AG04450 (cell line): ENCODE measurements at regions not wholly inside any gene's neighbourhood (a gene's known extent, or its start where the extent isn't known, plus 50 kb on each side); places are given as distances from the start of the nearest gene placed in this dataset.

Source experiments
- CTCF ChIA-PET: fragments of 300-600, 350-600 bp; formaldehyde crosslinking; extraction: SDS; loops from one replicate; lab custom pipeline; 2022; ENCODE audit warnings: antibody characterized with exemption, inconsistent platforms; lab: Charles Lee
- POLR2A ChIA-PET: fragments of 350-600 bp; formaldehyde crosslinking; extraction: SDS; loops from one replicate; lab custom pipeline; 2021; ENCODE audit warnings: antibody characterized with exemption, inconsistent platforms; lab: Yijun Ruan, JAX
- DNase-seq: peaks from one replicate; pipeline ENCODE4 v3.0.0-alpha.2; 2011; ENCODE audit warnings: low read depth, low spot score
- H3K27ac ChIP-seq: one replicate; pipeline ENCODE4 v1.5.1; 2012; ENCODE audit warnings: low read depth, low read length, control low read depth
- H3K27me3 ChIP-seq: one replicate; pipeline ENCODE4 v1.6.0; 2012; ENCODE audit warnings: low read length; ENCODE audit not compliant: control insufficient read depth, insufficient read depth
- H3K4me3 ChIP-seq: 2 replicates; pipeline ENCODE4 v1.5.1; 2011; ENCODE audit warnings: mild to moderate bottlenecking, low read depth, low read length, control low read depth
- H3K9me3 ChIP-seq: 2 replicates; pipeline ENCODE4 v1.5.1; 2012; ENCODE audit warnings: low read length; ENCODE audit not compliant: control insufficient read depth, insufficient read depth
- CTCF ChIP-seq: IDR thresholded peaks from 2 replicates; pipeline ENCODE4 v1.5.1; 2011; ENCODE audit warnings: low read depth, low read length, control low read depth, inconsistent platforms

DNA sequence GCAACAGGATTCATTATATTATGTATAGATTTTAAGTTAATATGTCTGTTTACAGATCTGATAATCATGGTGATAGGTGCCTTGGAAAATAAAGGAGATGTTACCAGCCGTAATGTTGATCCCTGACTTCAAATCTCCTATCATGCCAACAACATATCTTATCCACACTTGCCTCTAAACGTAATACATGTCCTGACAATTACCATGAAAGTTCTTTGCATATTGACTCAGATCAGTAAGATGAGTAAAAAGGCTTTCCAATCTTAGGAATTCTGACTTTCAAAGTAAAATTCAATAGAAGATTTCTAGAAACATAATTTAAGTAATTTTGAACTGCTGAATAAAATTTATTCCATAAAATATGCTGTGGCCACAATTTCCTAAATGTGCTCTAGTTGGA, 513.3 kb downstream of the ANKRD50 start:
- ChIA-PET POLR2A (no interaction called here), CTCF (no interaction called here)
- Histone ChIP-seq H3K9me3 (no peaks in the 10 kb centered on the region), H3K27me3 (no peaks in the 10 kb centered on the region), H3K4me3 (no peak overlapping the region), H3K27ac (no peak overlapping the region)
- DNase-seq, result no peak
- TF ChIP-seq CTCF, result no peak

GRCh38 chr4:124199755-124200154, 512.8 kb downstream of the ANKRD50 start:
- no peaks in the 10 kb centered on the region for H3K9me3 ChIP-seq
- no peaks in the 10 kb centered on the region for H3K27me3 ChIP-seq
- no peak overlapping the region for H3K27ac ChIP-seq
- DNase-seq, result no peak
- ChIA-PET POLR2A (no interaction called here), CTCF (no interaction called here)
- H3K4me3 ChIP-seq, result no peak overlapping the region
- no peak for TF ChIP-seq CTCF

GRCh38 chr4:124201636-124202035, 510.9 kb downstream of the ANKRD50 start:
- Histone ChIP-seq H3K27me3 (no peaks in the 10 kb centered on the region), H3K27ac (no peak overlapping the region), H3K4me3 (no peak overlapping the region), H3K9me3 (no peaks in the 10 kb centered on the region; the same call in 1 of the 2 replicates)
- TF ChIP-seq CTCF, result no peak
- ChIA-PET CTCF (interaction anchor here (1.0 to 1.4 kb wide), 3 partner anchors 10 to 20 kb away, joined by 3 read pairs; no protein-coding TSS in a partner anchor), POLR2A (no interaction called here)
- no peak for DNase-seq

DNA sequence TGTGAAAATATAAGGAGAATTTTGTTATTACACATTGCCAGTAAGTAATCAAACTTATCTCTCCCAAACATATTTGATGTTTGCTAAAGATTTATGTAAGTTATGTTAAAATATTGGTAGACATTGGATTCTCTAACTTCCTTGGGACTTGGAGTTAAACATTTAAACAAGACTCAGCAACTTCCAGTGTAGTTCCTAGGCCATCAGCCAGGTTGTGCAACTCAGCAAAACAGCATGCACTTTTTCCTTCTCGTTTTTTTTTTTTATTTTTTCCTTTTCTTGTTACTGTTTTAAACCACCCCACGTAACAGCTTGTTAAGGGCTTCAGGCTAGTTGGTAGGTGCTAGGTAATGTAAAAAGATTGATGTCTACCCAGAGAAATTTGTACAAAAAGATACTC, 510.4 kb downstream of the ANKRD50 start:
- no peak overlapping the region for H3K27ac ChIP-seq
- no peaks in the 10 kb centered on the region; the same call in 1 of the 2 replicates for H3K9me3 ChIP-seq
- no peak for DNase-seq
- H3K4me3 ChIP-seq, result no peak overlapping the region
- no peaks in the 10 kb centered on the region for H3K27me3 ChIP-seq
- POLR2A ChIA-PET, result no interaction called here
- peak; percentile 49 for TF ChIP-seq CTCF
- CTCF ChIA-PET, result interaction anchor here (0.9 to 1.4 kb wide), 5 partner anchors 10 to 235 kb away, joined by 3 to 7 read pairs (median 3); no protein-coding TSS in a partner anchor

GRCh38 chr4:124203613-124204238, 508.8 kb downstream of the ANKRD50 start:
- ChIA-PET POLR2A (no interaction called here), CTCF (interaction anchor here (0.6 to 1.0 kb wide), 2 partner anchors 52 to 1101 kb away, joined by 3 read pairs; no protein-coding TSS in a partner anchor)
- no peak for TF ChIP-seq CTCF
- H3K27me3 ChIP-seq, result no peaks in the 10 kb centered on the region
- H3K4me3 ChIP-seq, result no peak overlapping the region
- H3K9me3 ChIP-seq, result no peaks in the 10 kb centered on the region; the same call in 1 of the 2 replicates
- peak; percentile 29 for DNase-seq
- H3K27ac ChIP-seq, result no peak overlapping the region
